ENCODE measurements at regions not wholly inside any gene's neighbourhood (a gene's known extent, or its start where the extent isn't known, plus 50 kb on each side); places are given as distances from the start of the nearest gene placed in this dataset.

DNA sequence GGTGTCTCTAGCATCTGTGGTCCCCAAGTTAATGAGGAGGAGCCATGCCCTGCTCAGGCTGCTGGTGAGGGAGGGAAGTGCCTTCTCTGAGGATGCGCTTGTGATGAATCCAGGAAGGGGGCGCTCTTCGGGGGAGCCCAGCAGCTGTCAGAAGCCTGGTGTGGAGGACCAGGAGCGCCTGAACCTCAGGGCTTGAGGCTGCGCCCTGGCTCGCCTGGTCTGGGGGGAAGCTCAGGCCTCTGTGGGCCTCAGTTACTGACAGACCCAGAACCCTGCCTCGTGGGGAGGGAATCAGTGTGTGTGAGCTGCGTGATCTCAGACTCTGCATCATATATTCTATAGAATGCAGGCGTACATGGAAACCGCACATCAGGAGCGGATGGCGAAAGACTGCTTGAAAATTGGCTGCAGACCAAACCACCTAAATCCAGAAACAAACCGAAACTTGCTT lies 126.1 kb downstream of the SEC14L1 start:
- no peaks in the 10 kb centered on the region for H3K79me2 ChIP-seq (ENCODE audit: low read length)
- H3K9me3 ChIP-seq (ENCODE audit: insufficient read depth, low read length), result no peaks in the 10 kb centered on the region
- H3K4me3 ChIP-seq (ENCODE audit: low read length), result no peak overlapping the region
- no peak for TF ChIP-seq EZH2phosphoT487 (IDR thresholded peaks at IDR 0.05; ENCODE audit: low read depth)
- TF ChIP-seq, protein P1, sequence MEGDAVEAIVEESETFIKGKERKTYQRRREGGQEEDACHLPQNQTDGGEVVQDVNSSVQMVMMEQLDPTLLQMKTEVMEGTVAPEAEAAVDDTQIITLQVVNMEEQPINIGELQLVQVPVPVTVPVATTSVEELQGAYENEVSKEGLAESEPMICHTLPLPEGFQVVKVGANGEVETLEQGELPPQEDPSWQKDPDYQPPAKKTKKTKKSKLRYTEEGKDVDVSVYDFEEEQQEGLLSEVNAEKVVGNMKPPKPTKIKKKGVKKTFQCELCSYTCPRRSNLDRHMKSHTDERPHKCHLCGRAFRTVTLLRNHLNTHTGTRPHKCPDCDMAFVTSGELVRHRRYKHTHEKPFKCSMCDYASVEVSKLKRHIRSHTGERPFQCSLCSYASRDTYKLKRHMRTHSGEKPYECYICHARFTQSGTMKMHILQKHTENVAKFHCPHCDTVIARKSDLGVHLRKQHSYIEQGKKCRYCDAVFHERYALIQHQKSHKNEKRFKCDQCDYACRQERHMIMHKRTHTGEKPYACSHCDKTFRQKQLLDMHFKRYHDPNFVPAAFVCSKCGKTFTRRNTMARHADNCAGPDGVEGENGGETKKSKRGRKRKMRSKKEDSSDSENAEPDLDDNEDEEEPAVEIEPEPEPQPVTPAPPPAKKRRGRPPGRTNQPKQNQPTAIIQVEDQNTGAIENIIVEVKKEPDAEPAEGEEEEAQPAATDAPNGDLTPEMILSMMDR (IDR thresholded peaks at IDR 0.05; ENCODE audit: low read depth, low read length), result peak; percentile 24; the same call in 1 of the 2 replicates
- H3K9ac ChIP-seq (ENCODE audit: low read length), result no peak overlapping the region
- no peak overlapping the region for H3K4me2 ChIP-seq (ENCODE audit: low read length)
- no peak overlapping the region for H2AFZ ChIP-seq (ENCODE audit: low read depth, low read length)
- H3K36me3 ChIP-seq (replicated peaks; ENCODE audit: low read depth, low read length), result no peaks in the 10 kb centered on the region
- no peak overlapping the region for H3K27ac ChIP-seq (ENCODE audit: low read length)
- H3K27me3 ChIP-seq (ENCODE audit: low read depth, low read length), result no peaks in the 10 kb centered on the region
- H4K20me1 ChIP-seq (ENCODE audit: insufficient read depth, low read length), result no peaks in the 10 kb centered on the region
- no peaks in the 10 kb centered on the region for H3K4me1 ChIP-seq (ENCODE audit: low read length)

DNA sequence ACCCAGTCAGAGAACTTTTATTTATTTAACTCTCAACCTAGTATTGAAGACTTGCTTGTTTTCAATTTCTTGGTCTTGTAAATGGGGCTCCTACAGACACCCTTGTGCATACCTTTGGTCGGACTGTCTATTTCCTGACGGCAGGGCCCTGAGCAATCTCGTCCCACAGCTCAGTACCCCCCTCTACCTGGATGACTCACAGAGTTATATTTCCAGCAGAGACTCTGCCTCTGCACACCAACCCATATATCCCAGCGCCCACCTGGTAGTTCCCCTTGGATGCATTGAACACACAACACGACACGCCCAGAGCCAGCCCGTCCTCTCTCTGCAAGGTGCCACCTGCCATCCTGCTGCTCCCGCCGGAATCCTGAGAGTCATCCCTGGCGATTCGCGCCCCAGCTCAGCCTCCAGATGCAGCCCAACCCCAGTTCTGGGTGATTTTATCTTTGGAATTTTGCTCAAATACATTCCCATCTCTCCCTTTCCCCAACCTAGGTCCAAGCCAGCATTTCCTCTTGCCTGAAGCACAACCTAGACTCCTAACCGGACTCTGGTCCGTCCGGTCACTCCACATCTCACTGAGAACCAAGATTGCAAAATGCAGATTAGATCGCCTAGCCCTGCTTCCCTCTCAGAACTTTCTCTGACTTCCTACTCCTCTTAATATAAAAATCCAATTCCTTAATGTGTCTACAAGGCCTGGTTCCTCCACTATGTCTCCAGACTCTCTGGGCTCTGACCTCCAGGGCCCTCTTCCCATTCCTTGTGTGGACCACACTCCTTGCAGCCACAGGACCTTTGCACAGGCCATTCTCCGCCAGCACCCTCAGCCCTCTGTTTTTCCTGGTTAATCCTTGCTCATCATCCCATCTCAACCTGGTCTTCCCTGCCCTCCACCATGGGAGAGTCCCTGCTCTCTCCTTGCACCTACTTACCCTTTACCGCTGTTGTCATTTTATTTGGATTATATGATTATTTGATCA lies 129.2 kb downstream of the SEC14L1 start:
- H3K4me3 ChIP-seq (ENCODE audit: low read length), result no peak overlapping the region
- no peaks in the 10 kb centered on the region for H3K4me1 ChIP-seq (ENCODE audit: low read length)
- H3K4me2 ChIP-seq (ENCODE audit: low read length), result no peak overlapping the region
- no peak overlapping the region for H3K27ac ChIP-seq (ENCODE audit: low read length)
- no peaks in the 10 kb centered on the region for H3K79me2 ChIP-seq (ENCODE audit: low read length)
- H3K27me3 ChIP-seq (ENCODE audit: low read depth, low read length), result peaks cover 4% of the 10 kb centered on the region; the same call in 1 of the 2 replicates
- no peak for TF ChIP-seq EZH2phosphoT487 (IDR thresholded peaks at IDR 0.05; ENCODE audit: low read depth)
- TF ChIP-seq, protein P1 (IDR thresholded peaks at IDR 0.05; ENCODE audit: low read depth, low read length), result no peak
- no peak overlapping the region for H3K9ac ChIP-seq (ENCODE audit: low read length)
- H4K20me1 ChIP-seq (ENCODE audit: insufficient read depth, low read length), result no peaks in the 10 kb centered on the region
- H2AFZ ChIP-seq (ENCODE audit: low read depth, low read length), result no peak overlapping the region
- H3K36me3 ChIP-seq (replicated peaks; ENCODE audit: low read depth, low read length), result no peaks in the 10 kb centered on the region
- no peaks in the 10 kb centered on the region for H3K9me3 ChIP-seq (ENCODE audit: insufficient read depth, low read length)

DNA sequence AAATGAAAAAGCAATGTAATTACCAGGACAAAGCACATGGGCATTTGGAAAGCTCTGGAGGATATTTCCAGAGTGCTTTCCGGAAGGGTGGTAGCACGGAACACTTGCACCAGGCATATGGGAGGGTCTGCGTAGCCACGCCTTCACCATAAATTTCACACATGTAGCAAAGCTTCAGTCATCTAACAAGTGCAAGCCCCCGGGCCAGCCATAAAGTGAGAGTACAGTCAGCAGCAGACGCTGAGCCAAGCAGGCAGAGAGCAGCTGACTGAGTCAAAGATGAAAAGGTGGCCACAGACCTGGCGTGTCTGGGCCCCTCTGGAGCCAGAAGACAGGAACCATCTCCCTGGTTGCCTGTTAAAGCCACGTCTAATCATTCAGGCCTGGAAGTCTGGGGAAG lies 130.6 kb downstream of the SEC14L1 start:
- Histone ChIP-seq H3K36me3 (replicated peaks; ENCODE audit: low read depth, low read length) (no peaks in the 10 kb centered on the region), H3K4me1 (ENCODE audit: low read length) (no peaks in the 10 kb centered on the region), H3K79me2 (ENCODE audit: low read length) (no peaks in the 10 kb centered on the region), H2AFZ (ENCODE audit: low read depth, low read length) (no peak overlapping the region), H4K20me1 (ENCODE audit: insufficient read depth, low read length) (no peaks in the 10 kb centered on the region), H3K4me3 (ENCODE audit: low read length) (no peak overlapping the region), H3K27me3 (ENCODE audit: low read depth, low read length) (peaks cover 4% of the 10 kb centered on the region; the same call in 1 of the 2 replicates), H3K4me2 (ENCODE audit: low read length) (no peak overlapping the region), H3K9me3 (ENCODE audit: insufficient read depth, low read length) (no peaks in the 10 kb centered on the region), H3K27ac (ENCODE audit: low read length) (no peak overlapping the region), H3K9ac (ENCODE audit: low read length) (no peak overlapping the region)
- TF ChIP-seq, protein P1 (IDR thresholded peaks at IDR 0.05; ENCODE audit: low read depth, low read length), result no peak
- TF ChIP-seq EZH2phosphoT487 (IDR thresholded peaks at IDR 0.05; ENCODE audit: low read depth), result no peak

DNA sequence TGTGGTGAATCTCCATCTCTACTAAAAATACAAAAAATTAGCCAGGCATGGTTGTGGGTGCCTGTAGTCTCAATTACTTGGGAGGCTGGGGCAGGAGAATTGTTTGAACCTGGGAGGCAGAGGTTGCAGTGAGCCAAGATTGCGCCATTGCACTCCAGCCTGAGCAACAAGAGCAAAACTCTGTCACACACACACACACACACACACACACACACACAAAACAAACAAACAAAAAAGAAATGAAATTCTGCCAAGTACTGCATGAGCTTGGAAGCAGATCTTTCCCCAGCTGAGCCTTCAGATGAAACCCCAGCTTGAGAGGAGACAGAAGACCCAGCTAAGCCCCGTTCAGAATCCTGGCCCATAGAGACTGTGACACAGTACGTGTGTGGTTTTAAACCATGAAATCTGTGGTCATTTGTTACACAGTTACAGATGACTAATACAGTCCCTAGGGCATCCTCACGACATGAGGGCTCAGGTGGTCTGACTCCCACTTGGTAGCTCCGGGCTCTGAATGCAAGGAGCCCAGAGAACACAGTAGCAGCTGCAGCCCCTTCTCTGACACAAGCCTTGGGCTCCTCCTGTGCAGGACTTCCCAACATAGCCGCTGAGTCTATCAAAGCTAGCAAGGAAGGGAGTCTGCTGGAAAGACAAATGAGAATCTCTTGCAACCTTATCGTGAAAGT lies 132.8 kb downstream of the SEC14L1 start:
- no peak overlapping the region for H3K4me2 ChIP-seq (ENCODE audit: low read length)
- H3K9me3 ChIP-seq (ENCODE audit: insufficient read depth, low read length), result no peaks in the 10 kb centered on the region
- no peak overlapping the region for H3K27ac ChIP-seq (ENCODE audit: low read length)
- peaks cover 4% of the 10 kb centered on the region; the same call in 1 of the 2 replicates for H3K27me3 ChIP-seq (ENCODE audit: low read depth, low read length)
- no peak overlapping the region for H3K9ac ChIP-seq (ENCODE audit: low read length)
- H3K36me3 ChIP-seq (replicated peaks; ENCODE audit: low read depth, low read length), result no peaks in the 10 kb centered on the region
- H4K20me1 ChIP-seq (ENCODE audit: insufficient read depth, low read length), result no peaks in the 10 kb centered on the region
- H3K4me1 ChIP-seq (ENCODE audit: low read length), result no peaks in the 10 kb centered on the region
- H2AFZ ChIP-seq (ENCODE audit: low read depth, low read length), result no peak overlapping the region
- no peak overlapping the region for H3K4me3 ChIP-seq (ENCODE audit: low read length)
- TF ChIP-seq, protein P1 (IDR thresholded peaks at IDR 0.05; ENCODE audit: low read depth, low read length), result no peak
- TF ChIP-seq EZH2phosphoT487 (IDR thresholded peaks at IDR 0.05; ENCODE audit: low read depth), result no peak
- no peaks in the 10 kb centered on the region for H3K79me2 ChIP-seq (ENCODE audit: low read length)

Measured in OCI-LY3 (cell line).